K562 (cell line): ENCODE measurements at regions not wholly inside any gene's neighbourhood (a gene's known extent, or its start where the extent isn't known, plus 50 kb on each side); places are given as distances from the start of the nearest gene placed in this dataset.

Experiments used
- ATAC-seq: fragments of 200-7000 bp; cut with Tn5 transposase; 3 replicates; pipeline ENCODE4 v1.9.1; 2020; ENCODE audit warnings: moderate library complexity
- BruUV-seq: library from RNA; stranded (reverse); fragments of 400-500 nt; replicated peaks from 2 replicates; lab custom pipeline; 2021; lab: Mats Ljungman, UMichigan
- CTCF ChIA-PET: fragments of 300-600 bp; formaldehyde crosslinking; extraction: SDS; loops from one replicate; lab custom pipeline; 2021; ENCODE audit warnings: low intra/inter-chr PET ratio; lab: Yijun Ruan, JAX
- POLR2A ChIA-PET: fragments of 300-600, 350-650 bp; sonication (Branson Sonifier 250); formaldehyde crosslinking; extraction: SDS; loops from one replicate; lab custom pipeline; 2021; ENCODE audit warnings: antibody characterized with exemption, inconsistent platforms; lab: Yijun Ruan, JAX
- DNase-seq, 4 experiments: peaks; one replicate each; pipeline versions ENCODE4 v3.0.0 to v3.0.0-alpha.2; 2011 to 2018; ENCODE audit warnings: low spot score in 3 of 4, mixed read lengths in 3 of 4; ENCODE audit errors: extremely low read depth in 1 of 4
- FAIRE-seq: peaks from 2 replicates; lab custom pipeline; 2011; peaks lifted over from hg19 to GRCh38; lab: Jason Lieb, UNC
- H2AFZ ChIP-seq: 2 replicates; pipeline ENCODE4 v1.6.0; 2011; ENCODE audit warnings: low read depth, low read length, control low read depth, inconsistent platforms
- H3K27ac ChIP-seq: fragments of 200-600 bp; 3 replicates; pipeline ENCODE4 v1.8.0; 2011; ENCODE audit warnings: low read depth, mild to moderate bottlenecking, control low read depth, inconsistent platforms, low read length, moderate library complexity, mixed read lengths; ENCODE audit errors: extremely low read depth
- H3K27me3 ChIP-seq, 2 experiments: fragments of 300-600 bp in 1 of 2; 2 replicates in 1 of 2; 3 replicates in 1 of 2; pipeline versions ENCODE4 v1.6.0 to v1.8.0; 2011; ENCODE audit warnings: inconsistent platforms in 2 of 2, low read length in 2 of 2, mild to moderate bottlenecking in 1 of 2, mixed read lengths in 1 of 2, moderate library complexity in 1 of 2; ENCODE audit not compliant: control insufficient read depth in 2 of 2, insufficient read depth in 2 of 2
- H3K36me3 ChIP-seq: fragments of 300-600 bp; 3 replicates; pipeline ENCODE4 v1.8.0; 2011; ENCODE audit warnings: mild to moderate bottlenecking, low read length, inconsistent platforms; ENCODE audit not compliant: control insufficient read depth, insufficient read depth
- H3K4me1 ChIP-seq, 2 experiments: fragments of 200-600 bp in 1 of 2; replicated peaks in 1 of 2; 2 replicates in 1 of 2; 3 replicates in 1 of 2; pipeline versions ENCODE4 v1.5.1 to v1.8.0; 2011; ENCODE audit warnings: inconsistent platforms in 2 of 2, low read length in 2 of 2, mild to moderate bottlenecking in 1 of 2, mixed read lengths in 1 of 2, moderate library complexity in 1 of 2; ENCODE audit not compliant: control insufficient read depth in 2 of 2, insufficient read depth in 2 of 2
- H3K4me2 ChIP-seq: 2 replicates; pipeline ENCODE4 v1.6.1; 2011; ENCODE audit warnings: low read length, control low read depth, inconsistent platforms, mixed read lengths; ENCODE audit not compliant: insufficient read depth
- H3K4me3 ChIP-seq: fragments of 200-600 bp; sonication (generic), shearing (Covaris generic); 2 replicates; pipeline ENCODE4 v1.5.1; 2016; ENCODE audit warnings: control low read depth, inconsistent platforms
- H3K79me2 ChIP-seq: fragments of 200-600 bp; 3 replicates; pipeline ENCODE4 v1.8.0; 2011; ENCODE audit warnings: low read length, inconsistent platforms; ENCODE audit not compliant: control insufficient read depth, insufficient read depth
- H3K9ac ChIP-seq, 2 experiments: 2 replicates each; pipeline versions ENCODE4 v1.6.0 to v1.6.1; 2011; ENCODE audit warnings: low read depth in 2 of 2, low read length in 2 of 2, control low read depth in 1 of 2, inconsistent platforms in 1 of 2, mild to moderate bottlenecking in 1 of 2, mixed read lengths in 1 of 2; ENCODE audit not compliant: insufficient read depth in 1 of 2
- H3K9me1 ChIP-seq: one replicate; pipeline ENCODE4 v1.6.0; 2011; ENCODE audit warnings: inconsistent platforms, mild to moderate bottlenecking, low read length, moderate library complexity; ENCODE audit not compliant: control insufficient read depth, insufficient read depth
- H3K9me3 ChIP-seq: replicated peaks from 2 replicates; pipeline ENCODE4 v1.5.1; 2011; ENCODE audit warnings: low read depth, low read length, inconsistent platforms; ENCODE audit not compliant: control insufficient read depth, insufficient read depth
- H4K20me1 ChIP-seq: replicated peaks from 2 replicates; pipeline ENCODE4 v1.6.1; 2011; ENCODE audit warnings: low read length, inconsistent platforms, mixed read lengths; ENCODE audit not compliant: control insufficient read depth, insufficient read depth
- ATF7 ChIP-seq: fragments of 450-650 bp; IDR thresholded peaks from 2 replicates; pipeline ENCODE4 v1.7.1; 2014; ENCODE audit warnings: mild to moderate bottlenecking, moderate library complexity
- DDX20 ChIP-seq: fragments of 450-650 bp; IDR thresholded peaks from 2 replicates; pipeline ENCODE4 v1.6.1; 2016; ENCODE audit warnings: missing genetic modification characterization, low read depth, mild to moderate bottlenecking, missing compliant biosample characterization, moderate library complexity
- HMGXB4 ChIP-seq: sonication (generic); formaldehyde crosslinking; IDR thresholded peaks from 2 replicates; pipeline ENCODE4 v1.8.1; 2023; ENCODE audit warnings: mild to moderate bottlenecking, missing genetic modification reagents
- ILK ChIP-seq: fragments of 450-650 bp; IDR thresholded peaks from 2 replicates; pipeline ENCODE4 v1.6.1; 2016; ENCODE audit warnings: missing genetic modification characterization, low read depth, mild to moderate bottlenecking, missing compliant biosample characterization, moderate library complexity, borderline replicate concordance
- JUND ChIP-seq, 2 experiments: IDR thresholded peaks; 2 replicates in 1 of 2; 3 replicates in 1 of 2; pipeline ENCODE4 v1.6.1; 2011; ENCODE audit warnings: borderline replicate concordance in 2 of 2, low read depth in 2 of 2, low read length in 2 of 2, improper control_type of control experiment in 1 of 2, missing biosample characterization in 1 of 2, missing genetic modification characterization in 1 of 2, missing genetic modification reagents in 1 of 2
- KHSRP ChIP-seq: fragments of 450-650 bp; IDR thresholded peaks from 2 replicates; pipeline ENCODE4 v1.6.1; 2017
- MCM3 ChIP-seq: fragments of 450-650 bp; IDR thresholded peaks from 2 replicates; pipeline ENCODE4 v1.6.1; 2016
- RAD51 ChIP-seq: fragments of 450-650 bp; IDR thresholded peaks from 2 replicates; pipeline ENCODE4 v1.7.1; 2016; ENCODE audit warnings: low read depth, mild to moderate bottlenecking, borderline replicate concordance
- SIX5 ChIP-seq, 2 experiments: IDR thresholded peaks; 2 replicates each; pipeline ENCODE4 v1.6.1; 2011; ENCODE audit warnings: low read length in 2 of 2, borderline replicate concordance in 1 of 2, low read depth in 1 of 2, mild to moderate bottlenecking in 1 of 2, moderate library complexity in 1 of 2; ENCODE audit not compliant: insufficient read depth in 1 of 2
- UBTF ChIP-seq, 2 experiments: IDR thresholded peaks; 2 replicates each; pipeline ENCODE4 v1.6.1; 2012; ENCODE audit warnings: improper control_type of control experiment in 2 of 2, low read depth in 2 of 2, low read length in 2 of 2, borderline replicate concordance in 1 of 2
- YY1 ChIP-seq, 3 experiments: IDR thresholded peaks; 2 replicates each; pipeline ENCODE4 v1.6.1; 2011; ENCODE audit warnings: low read length in 2 of 3, mild to moderate bottlenecking in 2 of 3, moderate library complexity in 2 of 3, borderline replicate concordance in 1 of 3, control low read depth in 1 of 3, low read depth in 1 of 3; ENCODE audit not compliant: insufficient read depth in 3 of 3, insufficient replicate concordance in 2 of 3, control insufficient read depth in 1 of 3, insufficient read length in 1 of 3; ENCODE audit errors: extremely low read depth in 1 of 3
- ZKSCAN3 ChIP-seq: fragments of 250-450 bp; sonication (Bioruptor Pico); IDR thresholded peaks from 2 replicates; pipeline ENCODE4 v1.4.0; 2020
- WGBS: fragments of 100-300 bp; shearing (Covaris generic); methylation state at CpG from one replicate; pipeline ENCODE4 v1.1.6; 2016; ENCODE audit warnings: low coverage, mixed read lengths; ENCODE audit not compliant: insufficient coverage; ENCODE audit errors: missing lambda C conversion rate; 5-methylcytosine and 5-hydroxymethylcytosine counted together
- in situ Hi-C: fragments of 300-500 bp; cut with MboI; formaldehyde crosslinking; loops from 4 replicates; pipeline ENCODE4 v1.15.0; 2018; ENCODE audit warnings: inconsistent platforms, mixed read lengths
- intact Hi-C: fragments of 100-400 bp; cut with micrococcal nuclease; formaldehyde crosslinking; loops from 2 replicates; pipeline ENCODE4 v1.14.2; 2022

- in situ Hi-C loops: no loop called here
- Histone ChIP-seq H3K4me2 (no peak overlapping the region), H3K4me1 (no peaks in the 10 kb centered on the region; a peak in 2 of 5 replicates), H3K79me2 (no peaks in the 10 kb centered on the region), H4K20me1 (no peaks in the 10 kb centered on the region), H3K4me3 (no peak overlapping the region), H3K36me3 (no peaks in the 10 kb centered on the region), H3K9ac (no peak overlapping the region), H3K9me1 (no peaks in the 10 kb centered on the region), H3K27ac (no peak overlapping the region), H3K27me3 (peaks cover 7 to 21% of the 10 kb centered on the region in 2 experiments), H2AFZ (no peak overlapping the region), H3K9me3 (no peaks in the 10 kb centered on the region)
- peak; percentile 40 for FAIRE-seq
- intact Hi-C loops: no loop called here
- BruUV-seq: no TSS peak
- DNase-seq: no peak
- ATAC-seq: no peak
- POLR2A ChIA-PET: interaction anchor here (1.0 to 1.3 kb wide), 4 partner anchors 8 to 321 kb away, joined by 3 to 4 read pairs (median 3); no protein-coding TSS in a partner anchor
- 0% methylated on average over 2 of the region's 2 CpGs for WGBS
- CTCF ChIA-PET: no interaction called here
- no peak for TF ChIP-seq DDX20 (tag)
- TF ChIP-seq YY1 (IDR thresholded peaks at IDR 0.05; ENCODE audit: borderline replicate concordance in 1 of 3, control insufficient read depth in 1 of 3, extremely low read depth in 1 of 3, insufficient read depth in 3 of 3, insufficient read length in 1 of 3, insufficient replicate concordance in 2 of 3, low read depth in 1 of 3, low read length in 2 of 3): no peak
- no peak for TF ChIP-seq SIX5 (IDR thresholded peaks at IDR 0.05; ENCODE audit: borderline replicate concordance in 1 of 2, insufficient read depth in 1 of 2, low read depth in 1 of 2, low read length in 2 of 2)
- TF ChIP-seq ZKSCAN3: no peak
- no peak for TF ChIP-seq JUND (IDR thresholded peaks at IDR 0.05; ENCODE audit: borderline replicate concordance, low read depth, low read length)
- TF ChIP-seq JUND (tag; IDR thresholded peaks at IDR 0.05; ENCODE audit: borderline replicate concordance, low read depth, low read length): peak; percentile 53; the same call in 2 of the 3 replicates
- no peak for TF ChIP-seq HMGXB4 (CRISPR knock-in tag)
- no peak for TF ChIP-seq ILK (tag)
- no peak for TF ChIP-seq MCM3
- peak; percentile 53; the same call in 1 of the 2 replicates for TF ChIP-seq ATF7
- no peak for TF ChIP-seq UBTF (IDR thresholded peaks at IDR 0.05; ENCODE audit: borderline replicate concordance in 1 of 2, low read depth in 2 of 2, low read length in 2 of 2)
- no peak for TF ChIP-seq RAD51
- TF ChIP-seq KHSRP: no peak
Observed at GRCh38 chr1:229012823-229013222, 258.1 kb upstream of the RAB4A start.
